H54 (cell line): ENCODE measurements at regions not wholly inside any gene's neighbourhood (a gene's known extent, or its start where the extent isn't known, plus 50 kb on each side); places are given as distances from the start of the nearest gene placed in this dataset.

Experiments
- DNase-seq: peaks from one replicate; pipeline ENCODE4 v3.0.0; 2011; ENCODE audit warnings: low spot score, mixed read lengths; ENCODE audit not compliant: insufficient read length
- FAIRE-seq: peaks from 3 replicates; lab custom pipeline; 2011; peaks lifted over from hg19 to GRCh38; lab: Jason Lieb, UNC
- POLR2A ChIP-seq: IDR thresholded peaks from 2 replicates; pipeline ENCODE4 v1.6.1; 2011; ENCODE audit warnings: low read depth, mild to moderate bottlenecking, low read length

GRCh38 chr16:86707171-86707570, 128.8 kb downstream of the FOXL1 start:
- FAIRE-seq (no peak), DNase-seq (no peak)
- no peak for TF ChIP-seq POLR2A

GRCh38 chr16:86707581-86707980, 129.2 kb downstream of the FOXL1 start:
- DNase-seq (no peak), FAIRE-seq (no peak)
- TF ChIP-seq POLR2A = no peak

- DNase-seq (no peak), FAIRE-seq (no peak)
- no peak for TF ChIP-seq POLR2A
Observed at GRCh38 chr16:86708431-86708830, 130.1 kb downstream of the FOXL1 start.

GRCh38 chr16:86709103-86709502, 130.8 kb downstream of the FOXL1 start:
- no peak for DNase-seq
- no peak for FAIRE-seq
- TF ChIP-seq POLR2A = no peak

- FAIRE-seq (no peak), DNase-seq (no peak)
- TF ChIP-seq POLR2A = no peak
Observed at GRCh38 chr16:86709902-86710601, 131.7 kb downstream of the FOXL1 start.

GRCh38 chr16:86710602-86710950, 132.2 kb downstream of the FOXL1 start:
- TF ChIP-seq POLR2A = no peak
- FAIRE-seq = no peak
- DNase-seq = no peak

GRCh38 chr16:86712158-86713009, 134.0 kb downstream of the FOXL1 start:
- TF ChIP-seq POLR2A = no peak
- DNase-seq (no peak), FAIRE-seq (no peak)

GRCh38 chr16:86713021-86713631, 134.8 kb downstream of the FOXL1 start:
- FAIRE-seq = no peak
- no peak for DNase-seq
- TF ChIP-seq POLR2A = no peak

- FAIRE-seq (no peak), DNase-seq (peak; percentile 35)
- no peak for TF ChIP-seq POLR2A
Observed at GRCh38 chr16:86714166-86714565, 135.8 kb downstream of the FOXL1 start.

GRCh38 chr16:86716649-86717048, 138.3 kb downstream of the FOXL1 start:
- FAIRE-seq = no peak

GRCh38 chr16:86718118-86718517, 139.8 kb downstream of the FOXL1 start:
- TF ChIP-seq POLR2A = no peak
- FAIRE-seq = no peak

More at GRCh38 chr16:86716649-86717048, 138.3 kb downstream of the FOXL1 start:
- no peak for TF ChIP-seq POLR2A
- no peak for DNase-seq

GRCh38 chr16:86722970-86723369, 144.6 kb downstream of the FOXL1 start:
- no peak for FAIRE-seq
- DNase-seq = no peak
- no peak for TF ChIP-seq POLR2A

More at GRCh38 chr16:86718118-86718517, 139.8 kb downstream of the FOXL1 start:
- DNase-seq = peak; percentile 19

- no peak for FAIRE-seq
- DNase-seq = peak; percentile 14
- no peak for TF ChIP-seq POLR2A
Observed at GRCh38 chr16:86723689-86724088, 145.3 kb downstream of the FOXL1 start.

GRCh38 chr16:86725401-86725800, 147.1 kb downstream of the FOXL1 start:
- DNase-seq (no peak), FAIRE-seq (no peak)
- no peak for TF ChIP-seq POLR2A

GRCh38 chr16:86726340-86726739, 148.0 kb downstream of the FOXL1 start:
- FAIRE-seq = no peak
- no peak for DNase-seq
- no peak for TF ChIP-seq POLR2A
